ENCODE measurements at regions not wholly inside any gene's neighbourhood (a gene's known extent, or its start where the extent isn't known, plus 50 kb on each side); places are given as distances from the start of the nearest gene placed in this dataset.

DNA sequence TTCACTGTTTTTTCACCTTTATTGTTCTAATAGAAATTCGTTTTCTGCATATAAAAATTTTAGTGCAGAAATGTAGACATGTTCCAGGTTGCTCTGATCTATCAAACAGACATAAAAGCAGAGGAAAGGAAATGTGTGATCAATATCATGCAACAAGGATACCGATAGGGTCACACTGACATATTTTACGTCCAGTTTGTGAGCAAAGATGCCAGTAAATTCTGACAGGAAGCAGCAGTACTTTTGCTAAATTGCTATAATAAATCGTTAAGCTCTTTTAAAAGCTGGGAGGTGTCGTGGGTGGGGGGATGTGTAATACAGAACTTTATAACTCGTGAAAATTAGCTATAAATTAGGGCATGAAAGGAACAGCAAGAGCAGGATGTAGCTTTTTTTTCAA, 955.2 kb downstream of the BRINP3 start:
- TF ChIP-seq ZNF8 (CRISPR knock-in tag; IDR thresholded peaks at IDR 0.05) (no peak), TOX (CRISPR knock-in tag; IDR thresholded peaks at IDR 0.05; ENCODE audit: borderline replicate concordance) (no peak), ZFP3 (CRISPR knock-in tag; IDR thresholded peaks at IDR 0.05) (no peak), RARB (CRISPR knock-in tag; IDR thresholded peaks at IDR 0.05) (no peak), TCF4 (CRISPR knock-in tag; IDR thresholded peaks at IDR 0.05; ENCODE audit: borderline replicate concordance) (no peak), PATZ1 (CRISPR knock-in tag; IDR thresholded peaks at IDR 0.05; ENCODE audit: borderline replicate concordance) (no peak), GLIS3 (CRISPR knock-in tag; IDR thresholded peaks at IDR 0.05) (no peak)
- ATAC-seq = no peak

GRCh38 chr1:189524501-189524900, 953.2 kb downstream of the BRINP3 start:
- no peak for ATAC-seq
- TF ChIP-seq PATZ1 (CRISPR knock-in tag; IDR thresholded peaks at IDR 0.05; ENCODE audit: borderline replicate concordance) = no peak
- TF ChIP-seq ISL1 (CRISPR knock-in tag; IDR thresholded peaks at IDR 0.05) = no peak
- no peak for TF ChIP-seq CSDC2 (CRISPR knock-in tag; IDR thresholded peaks at IDR 0.05)
- no peak for TF ChIP-seq CREB5 (CRISPR knock-in tag; IDR thresholded peaks at IDR 0.05; ENCODE audit: low read depth)
- no peak for TF ChIP-seq RARB (CRISPR knock-in tag; IDR thresholded peaks at IDR 0.05)
- no peak for TF ChIP-seq ZFP3 (CRISPR knock-in tag; IDR thresholded peaks at IDR 0.05)
- TF ChIP-seq CSRNP3 (CRISPR knock-in tag; IDR thresholded peaks at IDR 0.05) = no peak
- no peak for TF ChIP-seq GLIS3 (CRISPR knock-in tag; IDR thresholded peaks at IDR 0.05)
- TF ChIP-seq POU6F1 (CRISPR knock-in tag; IDR thresholded peaks at IDR 0.05; ENCODE audit: borderline replicate concordance, low read depth) = no peak
- no peak for TF ChIP-seq ZNF70 (CRISPR knock-in tag; IDR thresholded peaks at IDR 0.05)
- TF ChIP-seq ZNF565 (CRISPR knock-in tag; conservative IDR thresholded peaks at IDR 0.05; ENCODE audit: low read depth) = no peak
- TF ChIP-seq ZNF8 (CRISPR knock-in tag; IDR thresholded peaks at IDR 0.05) = no peak
- no peak for TF ChIP-seq BACH2 (CRISPR knock-in tag; IDR thresholded peaks at IDR 0.05; ENCODE audit: borderline replicate concordance)
- TF ChIP-seq ESRRG (CRISPR knock-in tag; IDR thresholded peaks at IDR 0.05) = no peak
- no peak for TF ChIP-seq OSR1 (CRISPR knock-in tag; IDR thresholded peaks at IDR 0.05)
- TF ChIP-seq PPARA (CRISPR knock-in tag; IDR thresholded peaks at IDR 0.05; ENCODE audit: borderline replicate concordance) = no peak

DNA sequence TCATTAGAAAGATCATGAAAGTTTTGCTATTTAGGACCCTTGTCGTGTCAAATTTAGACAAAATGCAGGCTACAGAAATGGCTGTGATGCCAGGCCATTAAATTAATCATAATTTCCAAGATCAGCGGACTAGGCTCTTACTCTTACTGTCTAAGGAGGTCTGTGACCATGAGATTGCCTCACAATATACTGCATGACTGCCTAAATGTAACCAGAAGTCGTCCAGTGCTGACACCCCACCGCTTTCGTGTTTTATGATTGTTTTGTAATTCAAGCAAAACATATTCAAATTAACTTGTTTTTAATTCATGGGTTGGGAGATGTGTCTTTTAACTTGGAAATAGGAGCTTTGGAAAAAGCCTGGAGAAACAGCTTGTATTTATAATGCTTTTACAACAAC, 947.5 kb downstream of the BRINP3 start:
- no peak for TF ChIP-seq SNAI2 (CRISPR knock-in tag; IDR thresholded peaks at IDR 0.05)
- TF ChIP-seq ESRRG (CRISPR knock-in tag; IDR thresholded peaks at IDR 0.05) = no peak
- TF ChIP-seq OSR1 (CRISPR knock-in tag; IDR thresholded peaks at IDR 0.05) = no peak
- TF ChIP-seq CSRNP3 (CRISPR knock-in tag; IDR thresholded peaks at IDR 0.05) = no peak
- TF ChIP-seq POU6F1 (CRISPR knock-in tag; IDR thresholded peaks at IDR 0.05; ENCODE audit: borderline replicate concordance, low read depth) = no peak
- no peak for TF ChIP-seq PATZ1 (CRISPR knock-in tag; IDR thresholded peaks at IDR 0.05; ENCODE audit: borderline replicate concordance)
- TF ChIP-seq ZFP3 (CRISPR knock-in tag; IDR thresholded peaks at IDR 0.05) = no peak
- no peak for TF ChIP-seq TOX (CRISPR knock-in tag; IDR thresholded peaks at IDR 0.05; ENCODE audit: borderline replicate concordance)
- no peak for TF ChIP-seq ZNF565 (CRISPR knock-in tag; conservative IDR thresholded peaks at IDR 0.05; ENCODE audit: low read depth)
- no peak for TF ChIP-seq TCF4 (CRISPR knock-in tag; IDR thresholded peaks at IDR 0.05; ENCODE audit: borderline replicate concordance)
- TF ChIP-seq GLIS3 (CRISPR knock-in tag; IDR thresholded peaks at IDR 0.05) = no peak
- TF ChIP-seq ZNF8 (CRISPR knock-in tag; IDR thresholded peaks at IDR 0.05) = no peak
- TF ChIP-seq ZFP30 (CRISPR knock-in tag; IDR thresholded peaks at IDR 0.05) = no peak
- no peak for TF ChIP-seq ISL1 (CRISPR knock-in tag; IDR thresholded peaks at IDR 0.05)
- no peak for TF ChIP-seq ZNF70 (CRISPR knock-in tag; IDR thresholded peaks at IDR 0.05)
- TF ChIP-seq PPARA (CRISPR knock-in tag; IDR thresholded peaks at IDR 0.05; ENCODE audit: borderline replicate concordance) = no peak
- no peak for ATAC-seq

All from SK-N-SH treated with all-trans-retinoic acid at 6 μM for 48 hours (cell line).